ENCODE measurements at regions not wholly inside any gene's neighbourhood (a gene's known extent, or its start where the extent isn't known, plus 50 kb on each side); places are given as distances from the start of the nearest gene placed in this dataset.

GRCh38 chr10:130577039-130577438 is 440.8 kb downstream of the GLRX3 start:
- Histone ChIP-seq H3K36me3 (ENCODE audit: control insufficient read depth, insufficient read depth, low read length, severe bottlenecking) (no peaks in the 10 kb centered on the region), H3K9ac (ENCODE audit: low read length) (no peak overlapping the region), H3K4me3 (ENCODE audit: low read length) (no peak overlapping the region), H3K4me1 (ENCODE audit: control insufficient read depth, insufficient read depth, low read length) (no peaks in the 10 kb centered on the region), H3K27me3 (replicated peaks; ENCODE audit: control insufficient read depth, insufficient read depth, low read length) (no peaks in the 10 kb centered on the region), H3K9me3 (ENCODE audit: control insufficient read depth, low read length) (no peaks in the 10 kb centered on the region)
- no peak for DNase-seq (ENCODE audit: low read depth)

- Histone ChIP-seq H3K4me1 (ENCODE audit: control insufficient read depth, insufficient read depth, low read length) (no peaks in the 10 kb centered on the region), H3K9ac (ENCODE audit: low read length) (no peak overlapping the region), H3K9me3 (ENCODE audit: control insufficient read depth, low read length) (no peaks in the 10 kb centered on the region), H3K36me3 (ENCODE audit: control insufficient read depth, insufficient read depth, low read length, severe bottlenecking) (no peaks in the 10 kb centered on the region), H3K4me3 (ENCODE audit: low read length) (no peak overlapping the region), H3K27me3 (replicated peaks; ENCODE audit: control insufficient read depth, insufficient read depth, low read length) (no peaks in the 10 kb centered on the region)
- no peak for DNase-seq (ENCODE audit: low read depth)
Measured at GRCh38 chr10:130578532-130579289, 442.5 kb downstream of the GLRX3 start.

- Histone ChIP-seq H3K27me3 (replicated peaks; ENCODE audit: control insufficient read depth, insufficient read depth, low read length) (no peaks in the 10 kb centered on the region), H3K9me3 (ENCODE audit: control insufficient read depth, low read length) (no peaks in the 10 kb centered on the region), H3K4me3 (ENCODE audit: low read length) (no peak overlapping the region), H3K4me1 (ENCODE audit: control insufficient read depth, insufficient read depth, low read length) (no peaks in the 10 kb centered on the region), H3K9ac (ENCODE audit: low read length) (no peak overlapping the region), H3K36me3 (ENCODE audit: control insufficient read depth, insufficient read depth, low read length, severe bottlenecking) (no peaks in the 10 kb centered on the region)
- DNase-seq (ENCODE audit: low read depth): no peak
Measured at GRCh38 chr10:130579913-130580312, 443.7 kb downstream of the GLRX3 start.

- Histone ChIP-seq H3K27me3 (replicated peaks; ENCODE audit: control insufficient read depth, insufficient read depth, low read length) (no peaks in the 10 kb centered on the region), H3K36me3 (ENCODE audit: control insufficient read depth, insufficient read depth, low read length, severe bottlenecking) (no peaks in the 10 kb centered on the region), H3K4me3 (ENCODE audit: low read length) (no peak overlapping the region), H3K9me3 (ENCODE audit: control insufficient read depth, low read length) (no peaks in the 10 kb centered on the region), H3K4me1 (ENCODE audit: control insufficient read depth, insufficient read depth, low read length) (no peaks in the 10 kb centered on the region), H3K9ac (ENCODE audit: low read length) (no peak overlapping the region)
- no peak for DNase-seq (ENCODE audit: low read depth)
Measured at GRCh38 chr10:130580975-130581374, 444.8 kb downstream of the GLRX3 start.

- H3K9ac ChIP-seq (ENCODE audit: low read length): no peak overlapping the region
- H3K4me3 ChIP-seq (ENCODE audit: low read length): no peak overlapping the region
- no peaks in the 10 kb centered on the region for H3K36me3 ChIP-seq (ENCODE audit: control insufficient read depth, insufficient read depth, low read length, severe bottlenecking)
- H3K4me1 ChIP-seq (ENCODE audit: control insufficient read depth, insufficient read depth, low read length): no peaks in the 10 kb centered on the region
- no peaks in the 10 kb centered on the region for H3K27me3 ChIP-seq (replicated peaks; ENCODE audit: control insufficient read depth, insufficient read depth, low read length)
- H3K9me3 ChIP-seq (ENCODE audit: control insufficient read depth, low read length): no peaks in the 10 kb centered on the region
- DNase-seq (ENCODE audit: low read depth): no peak
Measured at GRCh38 chr10:130587718-130588117, 451.5 kb downstream of the GLRX3 start.

- Histone ChIP-seq H3K4me3 (ENCODE audit: low read length) (no peak overlapping the region), H3K27me3 (replicated peaks; ENCODE audit: control insufficient read depth, insufficient read depth, low read length) (no peaks in the 10 kb centered on the region), H3K9ac (ENCODE audit: low read length) (no peak overlapping the region), H3K36me3 (ENCODE audit: control insufficient read depth, insufficient read depth, low read length, severe bottlenecking) (no peaks in the 10 kb centered on the region), H3K4me1 (ENCODE audit: control insufficient read depth, insufficient read depth, low read length) (no peaks in the 10 kb centered on the region), H3K9me3 (ENCODE audit: control insufficient read depth, low read length) (peaks cover 14% of the 10 kb centered on the region)
- DNase-seq (ENCODE audit: low read depth): no peak
Measured at GRCh38 chr10:130606001-130606405, 469.8 kb downstream of the GLRX3 start.

GRCh38 chr10:130607366-130607765 is 471.2 kb downstream of the GLRX3 start:
- no peak overlapping the region for H3K9ac ChIP-seq (ENCODE audit: low read length)
- H3K36me3 ChIP-seq (ENCODE audit: control insufficient read depth, insufficient read depth, low read length, severe bottlenecking): no peaks in the 10 kb centered on the region
- H3K4me3 ChIP-seq (ENCODE audit: low read length): no peak overlapping the region
- DNase-seq (ENCODE audit: low read depth): no peak
- H3K4me1 ChIP-seq (ENCODE audit: control insufficient read depth, insufficient read depth, low read length): no peaks in the 10 kb centered on the region
- no peaks in the 10 kb centered on the region for H3K27me3 ChIP-seq (replicated peaks; ENCODE audit: control insufficient read depth, insufficient read depth, low read length)
- H3K9me3 ChIP-seq (ENCODE audit: control insufficient read depth, low read length): peaks cover 21% of the 10 kb centered on the region

- Histone ChIP-seq H3K9ac (ENCODE audit: low read length) (no peak overlapping the region), H3K27me3 (replicated peaks; ENCODE audit: control insufficient read depth, insufficient read depth, low read length) (no peaks in the 10 kb centered on the region), H3K36me3 (ENCODE audit: control insufficient read depth, insufficient read depth, low read length, severe bottlenecking) (no peaks in the 10 kb centered on the region), H3K9me3 (ENCODE audit: control insufficient read depth, low read length) (peaks cover 21% of the 10 kb centered on the region), H3K4me3 (ENCODE audit: low read length) (no peak overlapping the region), H3K4me1 (ENCODE audit: control insufficient read depth, insufficient read depth, low read length) (no peaks in the 10 kb centered on the region)
- DNase-seq (ENCODE audit: low read depth): no peak
Measured at GRCh38 chr10:130611239-130611638, 475.0 kb downstream of the GLRX3 start.

- H3K9ac ChIP-seq (ENCODE audit: low read length): no peak overlapping the region
- DNase-seq (ENCODE audit: low read depth): no peak
Measured at GRCh38 chr10:130615457-130615856, 479.3 kb downstream of the GLRX3 start.

GRCh38 chr10:130617985-130618384 is 481.8 kb downstream of the GLRX3 start:
- peaks cover 6% of the 10 kb centered on the region for H3K9me3 ChIP-seq (ENCODE audit: control insufficient read depth, low read length)
- H3K9ac ChIP-seq (ENCODE audit: low read length): no peak overlapping the region
- H3K4me1 ChIP-seq (ENCODE audit: control insufficient read depth, insufficient read depth, low read length): no peaks in the 10 kb centered on the region
- no peak overlapping the region for H3K4me3 ChIP-seq (ENCODE audit: low read length)
- DNase-seq (ENCODE audit: low read depth): no peak
- no peaks in the 10 kb centered on the region for H3K27me3 ChIP-seq (replicated peaks; ENCODE audit: control insufficient read depth, insufficient read depth, low read length)
- no peaks in the 10 kb centered on the region for H3K36me3 ChIP-seq (ENCODE audit: control insufficient read depth, insufficient read depth, low read length, severe bottlenecking)

More at GRCh38 chr10:130615457-130615856, 479.3 kb downstream of the GLRX3 start:
- Histone ChIP-seq H3K36me3 (ENCODE audit: control insufficient read depth, insufficient read depth, low read length, severe bottlenecking) (no peaks in the 10 kb centered on the region), H3K4me3 (ENCODE audit: low read length) (no peak overlapping the region), H3K9me3 (ENCODE audit: control insufficient read depth, low read length) (peaks cover 21% of the 10 kb centered on the region), H3K4me1 (ENCODE audit: control insufficient read depth, insufficient read depth, low read length) (no peaks in the 10 kb centered on the region), H3K27me3 (replicated peaks; ENCODE audit: control insufficient read depth, insufficient read depth, low read length) (no peaks in the 10 kb centered on the region)

GRCh38 chr10:130618647-130619046 is 482.5 kb downstream of the GLRX3 start:
- no peak for DNase-seq (ENCODE audit: low read depth)
- no peaks in the 10 kb centered on the region for H3K27me3 ChIP-seq (replicated peaks; ENCODE audit: control insufficient read depth, insufficient read depth, low read length)
- H3K9me3 ChIP-seq (ENCODE audit: control insufficient read depth, low read length): no peaks in the 10 kb centered on the region
- H3K4me3 ChIP-seq (ENCODE audit: low read length): no peak overlapping the region
- no peaks in the 10 kb centered on the region for H3K36me3 ChIP-seq (ENCODE audit: control insufficient read depth, insufficient read depth, low read length, severe bottlenecking)
- H3K9ac ChIP-seq (ENCODE audit: low read length): no peak overlapping the region
- no peaks in the 10 kb centered on the region for H3K4me1 ChIP-seq (ENCODE audit: control insufficient read depth, insufficient read depth, low read length)

GRCh38 chr10:130621231-130621775 is 485.1 kb downstream of the GLRX3 start:
- Histone ChIP-seq H3K4me3 (ENCODE audit: low read length) (no peak overlapping the region), H3K36me3 (ENCODE audit: control insufficient read depth, insufficient read depth, low read length, severe bottlenecking) (no peaks in the 10 kb centered on the region), H3K9me3 (ENCODE audit: control insufficient read depth, low read length) (no peaks in the 10 kb centered on the region), H3K4me1 (ENCODE audit: control insufficient read depth, insufficient read depth, low read length) (no peaks in the 10 kb centered on the region), H3K27me3 (replicated peaks; ENCODE audit: control insufficient read depth, insufficient read depth, low read length) (no peaks in the 10 kb centered on the region), H3K9ac (ENCODE audit: low read length) (no peak overlapping the region)
- DNase-seq (ENCODE audit: low read depth): no peak
